HFFc6 (cell line): ENCODE measurements at regions not wholly inside any gene's neighbourhood (a gene's known extent, or its start where the extent isn't known, plus 50 kb on each side); places are given as distances from the start of the nearest gene placed in this dataset.

ENCODE experiments used
- DNase-seq: peaks from one replicate; pipeline ENCODE4 v3.0.0-alpha.2; 2018
- H3K27ac Mint-ChIP-seq: 2 replicates; pipeline ENCODE4 v1.8.0; 2020; ENCODE audit warnings: mild to moderate bottlenecking, mixed read lengths
- H3K27me3 Mint-ChIP-seq: 2 replicates; pipeline ENCODE4 v1.8.0; 2021; ENCODE audit warnings: mild to moderate bottlenecking, moderate library complexity, mixed read lengths; ENCODE audit not compliant: insufficient read depth
- H3K36me3 Mint-ChIP-seq: 2 replicates; pipeline ENCODE4 v1.8.0; 2021; ENCODE audit warnings: low read depth, mixed read lengths
- H3K4me1 Mint-ChIP-seq: 2 replicates; pipeline ENCODE4 v1.8.0; 2020; ENCODE audit warnings: low read depth, mixed read lengths
- H3K4me3 Mint-ChIP-seq: 2 replicates; pipeline ENCODE4 v1.8.0; 2020; ENCODE audit warnings: mild to moderate bottlenecking, moderate library complexity, mixed read lengths
- H3K9me3 Mint-ChIP-seq: 2 replicates; pipeline ENCODE4 v1.8.0; 2020; ENCODE audit warnings: mild to moderate bottlenecking, mixed read lengths
- TF ChIP-seq, protein P1 (sequence below): fragments of 200-600 bp; sonication (generic); IDR thresholded peaks from 2 replicates; pipeline ENCODE4 v1.5.0; 2021; ENCODE audit warnings: antibody characterized with exemption, mild to moderate bottlenecking

DNA sequence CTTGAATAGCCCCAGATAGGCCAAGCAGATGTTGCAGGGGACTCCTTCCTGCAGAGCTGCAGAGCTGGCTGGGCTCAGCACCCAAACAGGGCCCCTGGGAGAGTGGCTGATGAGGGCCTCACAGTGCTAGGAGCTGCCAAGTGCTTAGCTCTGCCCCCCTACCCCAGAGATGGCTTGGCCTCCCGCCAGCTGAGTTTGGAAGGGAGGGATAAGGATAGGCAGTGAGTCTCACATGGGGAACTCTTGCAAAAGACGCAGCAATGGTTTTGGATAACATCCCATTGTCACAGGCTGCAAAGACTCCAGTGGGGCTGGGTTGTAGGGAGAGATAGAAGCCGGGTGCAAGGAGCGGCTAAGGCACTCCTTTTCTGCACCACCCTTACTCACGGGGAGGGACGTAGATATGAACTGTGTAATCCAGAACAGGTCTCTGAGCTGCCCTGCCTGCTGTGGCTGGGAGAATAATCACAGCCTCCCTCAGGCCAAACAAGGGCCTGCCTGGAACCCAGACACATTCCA lies 52.9 kb upstream of the MAF start:
- Mint-ChIP-seq H3K36me3 (no peaks in the 10 kb centered on the region; the same call in 1 of the 2 replicates), H3K4me1 (no peaks in the 10 kb centered on the region), H3K27ac (no peak overlapping the region), H3K4me3 (no peak overlapping the region), H3K9me3 (peaks cover 24% of the 10 kb centered on the region), H3K27me3 (peaks cover 2% of the 10 kb centered on the region)
- no peak for DNase-seq
- TF ChIP-seq, protein P1, sequence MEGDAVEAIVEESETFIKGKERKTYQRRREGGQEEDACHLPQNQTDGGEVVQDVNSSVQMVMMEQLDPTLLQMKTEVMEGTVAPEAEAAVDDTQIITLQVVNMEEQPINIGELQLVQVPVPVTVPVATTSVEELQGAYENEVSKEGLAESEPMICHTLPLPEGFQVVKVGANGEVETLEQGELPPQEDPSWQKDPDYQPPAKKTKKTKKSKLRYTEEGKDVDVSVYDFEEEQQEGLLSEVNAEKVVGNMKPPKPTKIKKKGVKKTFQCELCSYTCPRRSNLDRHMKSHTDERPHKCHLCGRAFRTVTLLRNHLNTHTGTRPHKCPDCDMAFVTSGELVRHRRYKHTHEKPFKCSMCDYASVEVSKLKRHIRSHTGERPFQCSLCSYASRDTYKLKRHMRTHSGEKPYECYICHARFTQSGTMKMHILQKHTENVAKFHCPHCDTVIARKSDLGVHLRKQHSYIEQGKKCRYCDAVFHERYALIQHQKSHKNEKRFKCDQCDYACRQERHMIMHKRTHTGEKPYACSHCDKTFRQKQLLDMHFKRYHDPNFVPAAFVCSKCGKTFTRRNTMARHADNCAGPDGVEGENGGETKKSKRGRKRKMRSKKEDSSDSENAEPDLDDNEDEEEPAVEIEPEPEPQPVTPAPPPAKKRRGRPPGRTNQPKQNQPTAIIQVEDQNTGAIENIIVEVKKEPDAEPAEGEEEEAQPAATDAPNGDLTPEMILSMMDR: no peak

DNA sequence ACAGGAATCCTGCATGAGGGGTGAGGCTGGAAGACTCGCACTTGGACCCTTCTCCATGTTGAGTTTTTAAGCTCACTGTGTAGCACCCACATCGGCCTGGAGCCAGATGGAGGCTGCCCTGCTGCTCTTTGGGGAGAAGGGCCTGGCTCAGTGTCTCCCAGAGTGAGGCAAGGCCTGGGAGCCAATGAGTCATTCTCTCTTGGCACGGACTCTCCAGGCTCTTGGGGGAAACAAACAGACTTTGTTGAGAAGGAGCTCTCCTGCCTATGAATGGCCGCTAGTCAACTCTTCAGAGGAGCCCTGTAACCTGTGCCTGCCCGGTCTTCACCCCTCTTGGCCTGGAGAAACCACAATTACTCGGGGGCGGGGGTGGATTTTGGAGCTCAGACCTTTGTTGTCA lies 50.8 kb upstream of the MAF start:
- Mint-ChIP-seq H3K4me1 (no peaks in the 10 kb centered on the region), H3K27ac (no peak overlapping the region), H3K4me3 (no peak overlapping the region), H3K36me3 (no peaks in the 10 kb centered on the region; the same call in 1 of the 2 replicates), H3K27me3 (no peaks in the 10 kb centered on the region; the same call in 1 of the 2 replicates), H3K9me3 (peaks cover 39% of the 10 kb centered on the region)
- TF ChIP-seq, protein P1: no peak
- no peak for DNase-seq
